ENCODE measurements at regions not wholly inside any gene's neighbourhood (a gene's known extent, or its start where the extent isn't known, plus 50 kb on each side); places are given as distances from the start of the nearest gene placed in this dataset.

- BruUV-seq (replicated peaks) = no TSS peak
- POLR2A ChIA-PET = no interaction called here
- Histone ChIP-seq H3K9ac (ENCODE audit: insufficient read depth, low read depth, low read length) (no peak overlapping the region), H3K4me2 (ENCODE audit: low read depth, low read length) (no peak overlapping the region), H3K27ac (ENCODE audit: extremely low read length, insufficient read depth, low read length) (no peak overlapping the region), H3K36me3 (replicated peaks in 1 of 2; ENCODE audit: control insufficient read depth in 1 of 2, insufficient read depth in 2 of 2, low read length in 2 of 2) (no peaks in the 10 kb centered on the region), H4K20me1 (ENCODE audit: insufficient read depth, low read length) (no peaks in the 10 kb centered on the region), H3K27me3 (ENCODE audit: control insufficient read depth in 1 of 2, insufficient read depth in 2 of 2, low read length in 2 of 2) (0 out of 5 replicates have a peak, but pooled peaks cover 0 to under 1% of the 10 kb centered on the region in 2 experiments), H3K4me3 (replicated peaks in 1 of 3; ENCODE audit: insufficient read depth in 1 of 3, low read depth in 2 of 3, low read length in 3 of 3) (no peak overlapping the region), H3K4me1 (ENCODE audit: insufficient read depth, low read length) (peaks cover 6% of the 10 kb centered on the region; the same call in 1 of the 2 replicates), H2AFZ (ENCODE audit: low read length) (no peak overlapping the region), H3K9me3 (ENCODE audit: low read length) (peaks cover 6% of the 10 kb centered on the region; the same call in 1 of the 2 replicates), H3K79me2 (ENCODE audit: insufficient read depth, low read length) (no peaks in the 10 kb centered on the region)
- DNase-seq (ENCODE audit: low spot score) = no peak
- in situ Hi-C loops (cut with HindIII; ENCODE audit: extremely low pct_ligation_motif_present, low pct_unique_long_range_greater_than_20kb) = no loop called here
- intact Hi-C loops (cut with micrococcal nuclease; ENCODE audit: unreplicated experiment) = no loop called here
- no peak for ATAC-seq
- CTCF ChIA-PET (ENCODE audit: low intra/inter-chr PET ratio, low total read pairs) = no interaction called here
- WGBS (ENCODE audit: low lambda C conversion rate) = 39% methylated on average over 7 of the region's 7 CpGs
- FAIRE-seq = no peak
- TF ChIP-seq SETDB1 (CRISPR knock-in tag; IDR thresholded peaks at IDR 0.05; ENCODE audit: borderline replicate concordance) (no peak), NCOA5 (CRISPR knock-in tag; IDR thresholded peaks at IDR 0.05) (no peak), ZFYVE20 (CRISPR knock-in tag; IDR thresholded peaks at IDR 0.05; ENCODE audit: borderline replicate concordance, low read depth) (no peak), KLF16 (CRISPR knock-in tag; IDR thresholded peaks at IDR 0.05) (no peak), SNAI1 (CRISPR knock-in tag; IDR thresholded peaks at IDR 0.05; ENCODE audit: borderline replicate concordance) (no peak), ZNF512B (CRISPR knock-in tag; IDR thresholded peaks at IDR 0.05; ENCODE audit: borderline replicate concordance) (no peak), ZSCAN30 (CRISPR knock-in tag; IDR thresholded peaks at IDR 0.05) (no peak), ZNF574 (CRISPR knock-in tag; IDR thresholded peaks at IDR 0.05) (no peak), TCF7 (IDR thresholded peaks at IDR 0.05; ENCODE audit: low read depth) (no peak), SMAD9 (CRISPR knock-in tag; IDR thresholded peaks at IDR 0.05) (no peak), KMT2B (CRISPR knock-in tag; IDR thresholded peaks at IDR 0.05) (no peak)
- TF ChIP-seq, protein P1, sequence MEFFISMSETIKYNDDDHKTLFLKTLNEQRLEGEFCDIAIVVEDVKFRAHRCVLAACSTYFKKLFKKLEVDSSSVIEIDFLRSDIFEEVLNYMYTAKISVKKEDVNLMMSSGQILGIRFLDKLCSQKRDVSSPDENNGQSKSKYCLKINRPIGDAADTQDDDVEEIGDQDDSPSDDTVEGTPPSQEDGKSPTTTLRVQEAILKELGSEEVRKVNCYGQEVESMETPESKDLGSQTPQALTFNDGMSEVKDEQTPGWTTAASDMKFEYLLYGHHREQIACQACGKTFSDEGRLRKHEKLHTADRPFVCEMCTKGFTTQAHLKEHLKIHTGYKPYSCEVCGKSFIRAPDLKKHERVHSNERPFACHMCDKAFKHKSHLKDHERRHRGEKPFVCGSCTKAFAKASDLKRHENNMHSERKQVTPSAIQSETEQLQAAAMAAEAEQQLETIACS (CRISPR knock-in tag; IDR thresholded peaks at IDR 0.05) = no peak
- TF ChIP-seq, protein P2, sequence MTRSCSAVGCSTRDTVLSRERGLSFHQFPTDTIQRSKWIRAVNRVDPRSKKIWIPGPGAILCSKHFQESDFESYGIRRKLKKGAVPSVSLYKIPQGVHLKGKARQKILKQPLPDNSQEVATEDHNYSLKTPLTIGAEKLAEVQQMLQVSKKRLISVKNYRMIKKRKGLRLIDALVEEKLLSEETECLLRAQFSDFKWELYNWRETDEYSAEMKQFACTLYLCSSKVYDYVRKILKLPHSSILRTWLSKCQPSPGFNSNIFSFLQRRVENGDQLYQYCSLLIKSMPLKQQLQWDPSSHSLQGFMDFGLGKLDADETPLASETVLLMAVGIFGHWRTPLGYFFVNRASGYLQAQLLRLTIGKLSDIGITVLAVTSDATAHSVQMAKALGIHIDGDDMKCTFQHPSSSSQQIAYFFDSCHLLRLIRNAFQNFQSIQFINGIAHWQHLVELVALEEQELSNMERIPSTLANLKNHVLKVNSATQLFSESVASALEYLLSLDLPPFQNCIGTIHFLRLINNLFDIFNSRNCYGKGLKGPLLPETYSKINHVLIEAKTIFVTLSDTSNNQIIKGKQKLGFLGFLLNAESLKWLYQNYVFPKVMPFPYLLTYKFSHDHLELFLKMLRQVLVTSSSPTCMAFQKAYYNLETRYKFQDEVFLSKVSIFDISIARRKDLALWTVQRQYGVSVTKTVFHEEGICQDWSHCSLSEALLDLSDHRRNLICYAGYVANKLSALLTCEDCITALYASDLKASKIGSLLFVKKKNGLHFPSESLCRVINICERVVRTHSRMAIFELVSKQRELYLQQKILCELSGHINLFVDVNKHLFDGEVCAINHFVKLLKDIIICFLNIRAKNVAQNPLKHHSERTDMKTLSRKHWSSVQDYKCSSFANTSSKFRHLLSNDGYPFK (CRISPR knock-in tag; IDR thresholded peaks at IDR 0.05; ENCODE audit: borderline replicate concordance) = no peak
Measured at GRCh38 chr10:6305401-6306321, 102.9 kb downstream of the PFKFB3 start.
